ENCODE measurements at regions not wholly inside any gene's neighbourhood (a gene's known extent, or its start where the extent isn't known, plus 50 kb on each side); places are given as distances from the start of the nearest gene placed in this dataset.
"Not testable (repeated sequence)": the region's sequence is repeated elsewhere in the genome, so short reads cannot be mapped to it uniquely, and the experiment has no call there.

DNA sequence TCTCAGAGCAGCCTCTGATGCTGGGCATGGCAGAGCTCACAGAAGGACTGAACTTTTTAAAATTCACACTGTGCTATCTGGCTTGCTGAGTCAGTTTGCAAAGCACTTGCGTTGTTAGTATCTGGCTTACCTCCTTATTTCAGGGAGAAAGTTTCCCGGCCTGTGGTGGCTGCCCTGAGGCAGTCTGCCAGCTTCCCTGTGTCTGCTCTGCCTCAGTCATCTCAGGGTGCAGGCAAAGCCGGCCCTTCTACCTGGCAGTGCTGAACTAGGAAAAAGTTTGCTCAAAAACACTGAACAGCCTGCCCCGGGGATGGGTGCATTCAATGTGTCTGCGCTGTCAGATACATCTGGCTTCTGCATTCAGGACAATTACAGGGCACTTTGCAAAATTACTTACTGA lies 90.2 kb upstream of the UXS1 start:
- H3K4me3 ChIP-seq = no peak overlapping the region
- DNase-seq (ENCODE audit: low read depth in 1 of 2, low spot score in 1 of 2) (no peak), ATAC-seq (no peak), FAIRE-seq (no peak)
- ChIA-PET POLR2A (no interaction called here), CTCF (no interaction called here)
- no peaks in the 10 kb centered on the region for H3K9me3 ChIP-seq
- H3K27ac ChIP-seq = no peak overlapping the region
- no peak overlapping the region for H3K4me2 ChIP-seq
- no peak for TF ChIP-seq CEBPB (IDR thresholded peaks at IDR 0.05)
- no peak for TF ChIP-seq ESRRA (IDR thresholded peaks at IDR 0.05; ENCODE audit: borderline replicate concordance, low read length)
- TF ChIP-seq, protein P1, sequence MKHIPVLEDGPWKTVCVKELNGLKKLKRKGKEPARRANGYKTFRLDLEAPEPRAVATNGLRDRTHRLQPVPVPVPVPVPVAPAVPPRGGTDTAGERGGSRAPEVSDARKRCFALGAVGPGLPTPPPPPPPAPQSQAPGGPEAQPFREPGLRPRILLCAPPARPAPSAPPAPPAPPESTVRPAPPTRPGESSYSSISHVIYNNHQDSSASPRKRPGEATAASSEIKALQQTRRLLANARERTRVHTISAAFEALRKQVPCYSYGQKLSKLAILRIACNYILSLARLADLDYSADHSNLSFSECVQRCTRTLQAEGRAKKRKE (CRISPR knock-in tag; IDR thresholded peaks at IDR 0.05; ENCODE audit: low read depth) = no peak
- no peak for TF ChIP-seq NFE2L2 (conservative IDR thresholded peaks at IDR 0.05; ENCODE audit: low read length)
- no peak for TF ChIP-seq HOXB5 (CRISPR knock-in tag; IDR thresholded peaks at IDR 0.05)
- TF ChIP-seq CBX2 (IDR thresholded peaks at IDR 0.05; ENCODE audit: borderline replicate concordance, low read depth) = no peak
- TF ChIP-seq FOSB (CRISPR knock-in tag; IDR thresholded peaks at IDR 0.05) = no peak
- no peak for TF ChIP-seq CHD2 (IDR thresholded peaks at IDR 0.05; ENCODE audit: low read length, partially characterized antibody)
- no peak for TF ChIP-seq JUN (IDR thresholded peaks at IDR 0.05)
- no peak for TF ChIP-seq RCOR1 (IDR thresholded peaks at IDR 0.05; ENCODE audit: low read depth, low read length)
- no peak for TF ChIP-seq EHMT2 (IDR thresholded peaks at IDR 0.05; ENCODE audit: low read depth)
- TF ChIP-seq BCL3 (IDR thresholded peaks at IDR 0.05) = no peak
- TF ChIP-seq MAZ (IDR thresholded peaks at IDR 0.05; ENCODE audit: borderline replicate concordance, low read depth, low read length) = no peak
- TF ChIP-seq, protein P2, sequence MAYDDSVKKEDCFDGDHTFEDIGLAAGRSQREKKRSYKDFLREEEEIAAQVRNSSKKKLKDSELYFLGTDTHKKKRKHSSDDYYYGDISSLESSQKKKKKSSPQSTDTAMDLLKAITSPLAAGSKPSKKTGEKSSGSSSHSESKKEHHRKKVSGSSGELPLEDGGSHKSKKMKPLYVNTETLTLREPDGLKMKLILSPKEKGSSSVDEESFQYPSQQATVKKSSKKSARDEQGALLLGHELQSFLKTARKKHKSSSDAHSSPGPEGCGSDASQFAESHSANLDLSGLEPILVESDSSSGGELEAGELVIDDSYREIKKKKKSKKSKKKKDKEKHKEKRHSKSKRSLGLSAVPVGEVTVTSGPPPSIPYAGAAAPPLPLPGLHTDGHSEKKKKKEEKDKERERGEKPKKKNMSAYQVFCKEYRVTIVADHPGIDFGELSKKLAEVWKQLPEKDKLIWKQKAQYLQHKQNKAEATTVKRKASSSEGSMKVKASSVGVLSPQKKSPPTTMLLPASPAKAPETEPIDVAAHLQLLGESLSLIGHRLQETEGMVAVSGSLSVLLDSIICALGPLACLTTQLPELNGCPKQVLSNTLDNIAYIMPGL (CRISPR knock-in tag; IDR thresholded peaks at IDR 0.05; ENCODE audit: borderline replicate concordance) = no peak
- no peak for TF ChIP-seq CBX8 (IDR thresholded peaks at IDR 0.05)
- no peak for TF ChIP-seq RAD21 (conservative IDR thresholded peaks at IDR 0.05 in 1 of 2, IDR thresholded peaks at IDR 0.05 in 1 of 2)
- TF ChIP-seq FOXS1 (CRISPR knock-in tag; IDR thresholded peaks at IDR 0.05) = no peak
- TF ChIP-seq RARB (CRISPR knock-in tag; IDR thresholded peaks at IDR 0.05) = no peak
- H3K4me1 ChIP-seq = no peaks in the 10 kb centered on the region
- 38% methylated on average over 5 of the region's 5 CpGs for WGBS (ENCODE audit: missing lambda C conversion rate)

DNA sequence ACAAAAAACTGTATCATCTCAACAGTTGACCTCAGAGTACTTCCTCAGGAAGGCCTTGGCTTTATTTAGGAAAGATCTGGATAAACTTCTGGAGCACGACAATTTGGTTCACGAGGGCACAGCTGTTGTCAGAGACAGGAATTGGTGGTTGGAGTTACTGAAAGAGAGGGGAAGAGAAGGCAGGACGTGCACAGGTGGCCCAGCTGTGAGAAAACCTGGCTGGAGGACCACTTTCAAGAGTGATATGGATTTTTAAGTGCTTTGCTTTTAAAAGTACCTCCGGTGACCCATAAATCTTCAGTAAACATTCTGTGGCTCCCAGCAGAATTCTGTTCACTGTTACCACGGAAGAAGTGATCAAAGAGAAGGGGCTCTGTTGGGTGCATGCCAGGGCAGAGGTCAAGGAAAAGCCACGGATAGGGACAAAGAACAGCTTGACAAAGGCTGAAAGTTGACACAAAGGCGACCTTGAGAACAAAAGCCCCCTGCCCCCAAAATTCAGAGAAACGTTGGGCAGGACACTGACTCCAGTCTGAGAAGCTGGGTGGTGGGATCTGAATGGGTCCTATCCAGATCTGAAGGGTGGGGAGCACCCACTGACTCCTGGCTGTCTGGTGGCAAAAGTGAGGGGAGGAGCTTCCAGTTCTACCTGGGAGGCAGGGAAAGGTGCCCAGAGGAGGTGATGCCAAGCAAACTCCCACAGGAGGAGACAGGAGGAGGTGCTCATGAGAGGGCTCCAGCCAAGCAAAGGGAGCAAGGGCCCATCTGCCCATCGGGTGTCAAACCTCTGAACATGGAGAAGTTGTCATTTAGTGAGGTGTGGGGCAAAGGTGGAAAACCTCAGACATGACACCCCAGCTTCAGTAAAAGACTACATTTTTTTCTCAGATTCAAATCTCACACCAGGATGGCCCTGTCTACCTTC lies 89.4 kb upstream of the UXS1 start:
- H3K27ac ChIP-seq; H3K4me1 ChIP-seq; DNase-seq (ENCODE audit: low read depth in 1 of 2, low spot score in 1 of 2); POLR2A ChIA-PET; H3K4me3 ChIP-seq; H3K9me3 ChIP-seq; H3K4me2 ChIP-seq; ATAC-seq; FAIRE-seq: not testable (repeated sequence)
- 23% methylated on average over 9 of the region's 9 CpGs for WGBS (ENCODE audit: missing lambda C conversion rate)
- CTCF ChIA-PET = interaction anchor here (1.1 kb wide), 1 partner anchor 63 kb away, joined by 3 read pairs; no protein-coding TSS in a partner anchor
